ENCODE measurements at regions not wholly inside any gene's neighbourhood (a gene's known extent, or its start where the extent isn't known, plus 50 kb on each side); places are given as distances from the start of the nearest gene placed in this dataset.

DNA sequence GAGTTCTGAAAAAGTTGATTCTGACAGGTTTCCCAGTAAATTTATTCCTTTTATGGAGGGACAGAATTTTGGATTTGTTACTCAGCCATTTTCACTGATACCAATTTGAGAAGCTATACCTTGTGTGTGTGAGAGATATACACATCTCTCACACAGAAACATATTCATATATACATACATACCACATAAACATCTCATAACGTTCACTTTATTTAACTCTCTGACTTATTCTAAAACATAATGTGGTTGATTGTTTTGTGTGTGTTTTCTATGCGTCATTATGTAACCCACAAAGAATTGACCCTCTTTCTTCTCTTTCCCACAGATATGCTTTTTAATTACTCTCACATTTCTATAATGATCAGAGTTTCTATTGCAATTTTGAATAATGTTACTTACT is 570.8 kb upstream of the TLE4 start:
- TF ChIP-seq CBX8 (IDR thresholded peaks at IDR 0.05): no peak
- TF ChIP-seq, protein P1, sequence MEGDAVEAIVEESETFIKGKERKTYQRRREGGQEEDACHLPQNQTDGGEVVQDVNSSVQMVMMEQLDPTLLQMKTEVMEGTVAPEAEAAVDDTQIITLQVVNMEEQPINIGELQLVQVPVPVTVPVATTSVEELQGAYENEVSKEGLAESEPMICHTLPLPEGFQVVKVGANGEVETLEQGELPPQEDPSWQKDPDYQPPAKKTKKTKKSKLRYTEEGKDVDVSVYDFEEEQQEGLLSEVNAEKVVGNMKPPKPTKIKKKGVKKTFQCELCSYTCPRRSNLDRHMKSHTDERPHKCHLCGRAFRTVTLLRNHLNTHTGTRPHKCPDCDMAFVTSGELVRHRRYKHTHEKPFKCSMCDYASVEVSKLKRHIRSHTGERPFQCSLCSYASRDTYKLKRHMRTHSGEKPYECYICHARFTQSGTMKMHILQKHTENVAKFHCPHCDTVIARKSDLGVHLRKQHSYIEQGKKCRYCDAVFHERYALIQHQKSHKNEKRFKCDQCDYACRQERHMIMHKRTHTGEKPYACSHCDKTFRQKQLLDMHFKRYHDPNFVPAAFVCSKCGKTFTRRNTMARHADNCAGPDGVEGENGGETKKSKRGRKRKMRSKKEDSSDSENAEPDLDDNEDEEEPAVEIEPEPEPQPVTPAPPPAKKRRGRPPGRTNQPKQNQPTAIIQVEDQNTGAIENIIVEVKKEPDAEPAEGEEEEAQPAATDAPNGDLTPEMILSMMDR (IDR thresholded peaks at IDR 0.05): no peak
- TF ChIP-seq EHMT2 (IDR thresholded peaks at IDR 0.05; ENCODE audit: low read depth): no peak
- TF ChIP-seq POLR2A (IDR thresholded peaks at IDR 0.05; ENCODE audit: low read length): no peak
- TF ChIP-seq EP300 (IDR thresholded peaks at IDR 0.05): no peak
- TF ChIP-seq CHD4 (IDR thresholded peaks at IDR 0.05; ENCODE audit: borderline replicate concordance): no peak
- TF ChIP-seq NR3C1 (IDR thresholded peaks at IDR 0.05): no peak
- TF ChIP-seq KDM5A (IDR thresholded peaks at IDR 0.05): no peak
- TF ChIP-seq, protein P2, sequence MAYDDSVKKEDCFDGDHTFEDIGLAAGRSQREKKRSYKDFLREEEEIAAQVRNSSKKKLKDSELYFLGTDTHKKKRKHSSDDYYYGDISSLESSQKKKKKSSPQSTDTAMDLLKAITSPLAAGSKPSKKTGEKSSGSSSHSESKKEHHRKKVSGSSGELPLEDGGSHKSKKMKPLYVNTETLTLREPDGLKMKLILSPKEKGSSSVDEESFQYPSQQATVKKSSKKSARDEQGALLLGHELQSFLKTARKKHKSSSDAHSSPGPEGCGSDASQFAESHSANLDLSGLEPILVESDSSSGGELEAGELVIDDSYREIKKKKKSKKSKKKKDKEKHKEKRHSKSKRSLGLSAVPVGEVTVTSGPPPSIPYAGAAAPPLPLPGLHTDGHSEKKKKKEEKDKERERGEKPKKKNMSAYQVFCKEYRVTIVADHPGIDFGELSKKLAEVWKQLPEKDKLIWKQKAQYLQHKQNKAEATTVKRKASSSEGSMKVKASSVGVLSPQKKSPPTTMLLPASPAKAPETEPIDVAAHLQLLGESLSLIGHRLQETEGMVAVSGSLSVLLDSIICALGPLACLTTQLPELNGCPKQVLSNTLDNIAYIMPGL (CRISPR knock-in tag; IDR thresholded peaks at IDR 0.05; ENCODE audit: borderline replicate concordance): no peak
- TF ChIP-seq RFX5 (IDR thresholded peaks at IDR 0.05): no peak
